Immature natural killer cell (primary cell): ENCODE measurements at regions not wholly inside any gene's neighbourhood (a gene's known extent, or its start where the extent isn't known, plus 50 kb on each side); places are given as distances from the start of the nearest gene placed in this dataset.
"Not testable (repeated sequence)": the region's sequence is repeated elsewhere in the genome, so short reads cannot be mapped to it uniquely, and the experiment has no call there.

Experiments
- DNase-seq, 3 donors: peaks; one replicate each; pipeline ENCODE4 v3.0.0; 2022; ENCODE audit warnings: mixed read lengths in 1 of 3
- H3K27ac Mint-ChIP-seq, 6 donors: one replicate each; pipeline ENCODE4 v1.8.0; 2020; ENCODE audit warnings: mixed read lengths in 6 of 6, mild to moderate bottlenecking in 5 of 6, inconsistent platforms in 4 of 6, moderate library complexity in 3 of 6
- H3K27me3 Mint-ChIP-seq, 3 donors: one replicate each; pipeline ENCODE4 v1.8.0; 2020 to 2021; ENCODE audit warnings: low read depth in 3 of 3, mild to moderate bottlenecking in 3 of 3, mixed read lengths in 3 of 3, moderate library complexity in 3 of 3, inconsistent platforms in 1 of 3
- H3K36me3 Mint-ChIP-seq, 3 donors: one replicate each; pipeline ENCODE4 v1.8.0; 2020; ENCODE audit warnings: mixed read lengths in 3 of 3, inconsistent platforms in 2 of 3, mild to moderate bottlenecking in 2 of 3
- H3K4me1 Mint-ChIP-seq, 2 donors: one replicate each; pipeline ENCODE4 v1.8.0; 2020; ENCODE audit warnings: inconsistent platforms in 2 of 2, mild to moderate bottlenecking in 2 of 2, mixed read lengths in 2 of 2, moderate library complexity in 1 of 2
- H3K4me3 Mint-ChIP-seq, 5 donors: one replicate each; pipeline ENCODE4 v1.8.0; 2020; ENCODE audit warnings: mild to moderate bottlenecking in 5 of 5, mixed read lengths in 5 of 5, inconsistent platforms in 3 of 5, moderate library complexity in 3 of 5
- H3K9me3 Mint-ChIP-seq, 6 donors: one replicate each; pipeline ENCODE4 v1.8.0; 2020; ENCODE audit warnings: mild to moderate bottlenecking in 6 of 6, mixed read lengths in 6 of 6, inconsistent platforms in 4 of 6, moderate library complexity in 3 of 6

DNA sequence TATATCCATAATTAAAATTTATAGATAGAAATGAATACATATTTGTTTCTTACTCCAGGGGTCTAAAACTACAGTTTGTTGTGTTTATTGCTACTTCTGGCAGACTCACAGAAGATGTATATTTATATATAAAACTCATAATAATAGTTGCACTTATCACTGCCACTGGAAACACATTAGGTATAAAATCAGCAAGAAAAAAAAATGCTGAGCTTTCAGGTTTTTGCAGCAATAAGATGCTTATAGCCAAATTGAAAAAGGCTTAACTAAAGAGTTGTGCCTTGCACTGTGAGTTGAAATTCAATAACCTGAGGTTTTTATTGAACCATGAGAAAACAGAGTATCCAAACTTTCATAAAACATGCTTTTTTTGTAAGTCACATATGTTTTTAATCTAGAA, 623.9 kb upstream of the CRIM1 start:
- DNase-seq, result no peak
- H3K27me3 Mint-ChIP-seq, result peaks cover 0 to 5% (median 1%) of the 10 kb centered on the region in 3 donors
- H3K36me3 Mint-ChIP-seq, result no peaks in the 10 kb centered on the region
- H3K27ac Mint-ChIP-seq, result no peak overlapping the region
- H3K4me1 Mint-ChIP-seq, result no peaks in the 10 kb centered on the region
- no peak overlapping the region for H3K4me3 Mint-ChIP-seq
- peaks cover 0 to 10% (median 0%) of the 10 kb centered on the region in 6 donors for H3K9me3 Mint-ChIP-seq

GRCh38 chr2:35714883-35715282, 640.7 kb upstream of the CRIM1 start:
- Mint-ChIP-seq H3K4me3 (no peak overlapping the region), H3K4me1 (no peaks in the 10 kb centered on the region), H3K36me3 (no peaks in the 10 kb centered on the region), H3K27me3 (no peaks in the 10 kb centered on the region), H3K27ac (no peak overlapping the region), H3K9me3 (peaks cover 0 to 6% (median 4%) of the 10 kb centered on the region in 6 donors)
- no peak for DNase-seq

- Mint-ChIP-seq H3K4me3 (no peak overlapping the region), H3K4me1 (no peaks in the 10 kb centered on the region), H3K27ac (no peak overlapping the region), H3K27me3 (no peaks in the 10 kb centered on the region), H3K9me3 (peaks cover 0 to under 1% (median 0%) of the 10 kb centered on the region in 6 donors), H3K36me3 (no peaks in the 10 kb centered on the region)
- DNase-seq, result no peak
Observed at GRCh38 chr2:35708411-35708923, 647.1 kb upstream of the CRIM1 start.

- Mint-ChIP-seq H3K4me3 (no peak overlapping the region), H3K36me3 (no peaks in the 10 kb centered on the region), H3K4me1 (no peaks in the 10 kb centered on the region), H3K27me3 (peaks cover 0 to 2% (median 0%) of the 10 kb centered on the region in 3 donors), H3K27ac (no peak overlapping the region), H3K9me3 (peaks cover 0 to 3% (median 0%) of the 10 kb centered on the region in 6 donors)
- DNase-seq, result no peak
Observed at GRCh38 chr2:35688309-35688708, 667.3 kb upstream of the CRIM1 start.

- no peak for DNase-seq
- Mint-ChIP-seq H3K9me3 (peaks cover 0 to 2% (median 0%) of the 10 kb centered on the region in 6 donors), H3K27ac (no peak overlapping the region), H3K36me3 (no peaks in the 10 kb centered on the region), H3K4me3 (no peak overlapping the region), H3K27me3 (peaks cover 0 to 2% (median 0%) of the 10 kb centered on the region in 3 donors), H3K4me1 (no peaks in the 10 kb centered on the region)
Observed at GRCh38 chr2:35651688-35652323, 703.8 kb upstream of the CRIM1 start.

DNA sequence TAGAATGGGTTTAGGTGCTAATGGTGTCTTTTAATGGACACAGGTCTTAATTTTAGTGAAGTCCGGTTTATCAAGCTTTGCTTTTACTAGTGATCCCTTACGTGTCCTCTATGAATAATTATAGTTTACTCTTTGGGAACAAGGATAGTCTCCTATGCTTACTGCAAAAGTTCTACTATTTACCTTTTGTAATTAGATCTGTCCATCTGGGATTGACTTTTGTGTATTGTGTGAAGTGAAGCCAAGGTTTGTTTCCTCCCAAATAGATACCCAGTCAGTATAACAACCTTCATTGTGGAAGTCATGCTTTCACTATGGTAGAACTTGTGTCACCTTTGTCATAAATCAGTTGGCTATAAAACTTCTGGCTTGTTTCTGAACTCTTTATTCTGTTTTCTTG, 740.9 kb upstream of the CRIM1 start:
- no peaks in the 10 kb centered on the region for H3K27me3 Mint-ChIP-seq
- peaks cover 0 to 7% (median 0%) of the 10 kb centered on the region in 6 donors for H3K9me3 Mint-ChIP-seq
- no peaks in the 10 kb centered on the region for H3K4me1 Mint-ChIP-seq
- H3K36me3 Mint-ChIP-seq, result no peaks in the 10 kb centered on the region
- H3K27ac Mint-ChIP-seq, result no peak overlapping the region
- DNase-seq, result no peak
- H3K4me3 Mint-ChIP-seq, result no peak overlapping the region

DNA sequence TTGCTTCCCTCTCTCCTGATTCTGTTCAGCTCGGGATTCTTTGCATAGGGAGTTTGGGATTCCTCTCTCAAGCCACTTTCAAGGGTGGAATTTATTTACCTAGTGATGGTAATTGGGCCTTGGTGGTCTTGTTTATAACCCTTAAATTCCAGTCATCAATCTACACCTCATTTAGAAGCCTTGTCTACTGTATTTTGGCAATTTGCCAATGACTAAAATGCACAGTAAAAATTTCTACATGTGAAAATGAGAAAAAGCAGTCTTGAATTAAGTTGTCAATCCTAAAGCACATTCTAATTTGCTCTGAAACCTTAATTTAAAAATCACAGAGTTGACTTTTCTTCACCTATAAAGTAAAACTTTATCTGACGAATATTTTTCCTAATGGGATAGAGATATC, 749.2 kb upstream of the CRIM1 start:
- Mint-ChIP-seq H3K9me3 (peaks cover 0 to 17% (median 2%) of the 10 kb centered on the region in 6 donors), H3K27ac (no peak overlapping the region), H3K4me3 (no peak overlapping the region), H3K4me1 (no peaks in the 10 kb centered on the region), H3K27me3 (no peaks in the 10 kb centered on the region), H3K36me3 (no peaks in the 10 kb centered on the region)
- DNase-seq, result no peak

DNA sequence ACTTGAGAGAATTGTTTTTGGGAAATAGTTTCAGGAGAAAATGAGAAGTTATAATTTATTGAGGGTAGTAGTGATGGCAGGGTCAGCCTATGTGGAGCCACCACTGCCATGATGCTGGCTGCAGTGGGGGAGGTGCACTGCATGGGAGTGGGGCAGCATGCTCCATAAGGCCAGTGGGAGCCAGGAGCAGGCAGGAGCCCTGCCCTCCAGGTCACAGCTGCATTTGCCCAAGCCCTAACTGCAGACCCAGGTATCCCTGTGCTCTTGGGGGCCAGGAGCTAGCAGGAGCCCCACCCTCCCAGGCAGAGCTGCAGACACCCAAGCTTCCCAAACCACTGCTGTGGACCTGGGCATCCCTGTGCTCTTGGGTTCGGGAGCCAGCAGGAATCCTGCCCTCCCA, 757.3 kb upstream of the CRIM1 start:
- H3K4me1 Mint-ChIP-seq, result no peaks in the 10 kb centered on the region
- H3K36me3 Mint-ChIP-seq, result no peaks in the 10 kb centered on the region
- H3K27me3 Mint-ChIP-seq, result peaks cover 0 to 1% (median 1%) of the 10 kb centered on the region in 3 donors
- no peak overlapping the region for H3K4me3 Mint-ChIP-seq
- H3K9me3 Mint-ChIP-seq, result peaks cover 3 to 31% (median 8%) of the 10 kb centered on the region in 6 donors
- DNase-seq, result no peak
- H3K27ac Mint-ChIP-seq, result no peak overlapping the region

- Mint-ChIP-seq H3K4me3 (no peak overlapping the region), H3K27me3 (peaks cover 0 to 2% (median 0%) of the 10 kb centered on the region in 3 donors), H3K27ac (no peak overlapping the region), H3K4me1 (no peaks in the 10 kb centered on the region), H3K9me3 (peaks cover 0 to 23% (median 5%) of the 10 kb centered on the region in 6 donors), H3K36me3 (no peaks in the 10 kb centered on the region)
- no peak for DNase-seq
Observed at GRCh38 chr2:35591886-35592285, 763.7 kb upstream of the CRIM1 start.

DNA sequence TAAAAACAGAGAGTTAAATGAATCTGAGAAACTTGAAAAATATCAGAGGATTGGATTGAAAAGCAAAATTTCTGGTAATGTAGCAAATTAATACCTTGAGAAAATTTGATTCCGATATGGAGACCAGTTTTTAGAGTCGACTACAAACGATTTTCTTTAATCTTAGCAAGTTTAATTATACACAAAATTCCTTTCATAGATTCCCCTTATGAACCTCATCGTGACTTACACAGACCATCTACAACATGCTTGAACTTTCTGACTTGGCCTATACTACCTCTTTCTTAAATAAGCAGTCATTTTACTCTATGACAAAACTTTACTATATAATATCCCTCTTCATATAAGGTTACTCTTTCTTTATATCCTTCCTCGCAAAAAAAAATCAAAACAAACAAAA, 769.6 kb upstream of the CRIM1 start:
- no peak overlapping the region for H3K4me3 Mint-ChIP-seq
- H3K9me3 Mint-ChIP-seq, result peaks cover 0 to 27% (median 5%) of the 10 kb centered on the region in 6 donors
- no peak overlapping the region for H3K27ac Mint-ChIP-seq
- no peak for DNase-seq
- no peaks in the 10 kb centered on the region for H3K4me1 Mint-ChIP-seq
- no peaks in the 10 kb centered on the region for H3K36me3 Mint-ChIP-seq
- peaks cover 0 to 2% (median 0%) of the 10 kb centered on the region in 3 donors for H3K27me3 Mint-ChIP-seq

GRCh38 chr2:35582637-35583036, 772.9 kb upstream of the CRIM1 start:
- Mint-ChIP-seq H3K4me3 (no peak overlapping the region), H3K27ac (no peak overlapping the region), H3K9me3 (peaks cover 0 to 29% (median 6%) of the 10 kb centered on the region in 6 donors), H3K27me3 (no peaks in the 10 kb centered on the region), H3K36me3 (no peaks in the 10 kb centered on the region), H3K4me1 (no peaks in the 10 kb centered on the region)
- DNase-seq, result no peak

DNA sequence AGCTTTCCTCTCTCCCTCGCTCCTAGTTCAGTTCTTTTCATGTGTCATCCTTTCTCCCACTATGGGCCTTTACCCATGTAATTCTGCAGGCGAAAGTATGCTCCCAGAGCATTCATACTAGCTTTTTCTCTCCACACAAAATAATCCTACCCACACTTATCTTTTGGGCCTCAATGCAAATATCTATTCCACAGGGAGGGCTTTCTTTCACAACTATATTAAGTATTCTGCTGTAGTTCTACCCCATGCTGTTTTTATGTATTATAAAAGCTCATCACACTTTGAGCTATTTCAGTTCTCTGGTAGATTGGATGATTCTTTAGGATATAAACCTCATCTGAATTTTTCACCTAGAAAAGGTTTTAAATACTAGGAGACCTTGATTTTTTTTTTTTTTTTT, 774.6 kb upstream of the CRIM1 start:
- Mint-ChIP-seq H3K36me3 (no peaks in the 10 kb centered on the region), H3K4me3 (no peak overlapping the region), H3K9me3 (peaks cover 0 to 20% (median 3%) of the 10 kb centered on the region in 6 donors), H3K4me1 (no peaks in the 10 kb centered on the region), H3K27ac (no peak overlapping the region), H3K27me3 (no peaks in the 10 kb centered on the region)
- DNase-seq, result no peak

DNA sequence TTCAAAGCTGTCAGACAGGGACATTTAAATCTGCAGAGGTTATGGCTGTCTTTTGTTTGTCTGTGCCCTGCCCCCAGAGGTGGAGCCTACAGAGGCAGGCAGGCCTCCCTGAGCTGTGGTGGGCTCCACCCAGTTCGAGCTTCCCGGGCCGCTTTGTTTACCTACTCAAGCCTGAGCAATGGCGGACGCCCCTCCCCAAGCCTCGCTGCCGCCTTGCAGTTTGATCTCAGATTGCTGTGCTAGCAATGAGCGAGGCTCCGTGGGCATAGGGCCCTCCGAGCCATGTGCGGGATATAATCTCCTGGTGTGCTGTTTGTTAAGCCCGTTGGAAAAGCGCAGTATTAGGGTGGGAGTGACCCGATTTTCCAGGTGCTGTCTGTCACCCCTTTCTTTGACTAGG, 787.0 kb upstream of the CRIM1 start:
- H3K9me3 Mint-ChIP-seq, result peaks cover 4 to 11% (median 7%) of the 10 kb centered on the region in 6 donors
- not testable (repeated sequence) for H3K27ac Mint-ChIP-seq, H3K36me3 Mint-ChIP-seq, H3K27me3 Mint-ChIP-seq, DNase-seq, H3K4me3 Mint-ChIP-seq, H3K4me1 Mint-ChIP-seq

- Mint-ChIP-seq H3K4me3 (no peak overlapping the region), H3K36me3 (no peaks in the 10 kb centered on the region), H3K27ac (no peak overlapping the region), H3K9me3 (peaks cover 0 to 15% (median 4%) of the 10 kb centered on the region in 6 donors), H3K27me3 (peaks cover 0 to 3% (median 2%) of the 10 kb centered on the region in 3 donors), H3K4me1 (no peaks in the 10 kb centered on the region)
- DNase-seq, result no peak
Observed at GRCh38 chr2:35562488-35562887, 793.1 kb upstream of the CRIM1 start.

- Mint-ChIP-seq H3K27ac (no peak overlapping the region), H3K4me1 (no peaks in the 10 kb centered on the region), H3K27me3 (no peaks in the 10 kb centered on the region), H3K36me3 (no peaks in the 10 kb centered on the region), H3K9me3 (peaks cover 0 to 10% (median 2%) of the 10 kb centered on the region in 6 donors), H3K4me3 (no peak overlapping the region)
- no peak for DNase-seq
Observed at GRCh38 chr2:35548171-35548570, 807.4 kb upstream of the CRIM1 start.
